ENCODE measurements at regions not wholly inside any gene's neighbourhood (a gene's known extent, or its start where the extent isn't known, plus 50 kb on each side); places are given as distances from the start of the nearest gene placed in this dataset.

DNA sequence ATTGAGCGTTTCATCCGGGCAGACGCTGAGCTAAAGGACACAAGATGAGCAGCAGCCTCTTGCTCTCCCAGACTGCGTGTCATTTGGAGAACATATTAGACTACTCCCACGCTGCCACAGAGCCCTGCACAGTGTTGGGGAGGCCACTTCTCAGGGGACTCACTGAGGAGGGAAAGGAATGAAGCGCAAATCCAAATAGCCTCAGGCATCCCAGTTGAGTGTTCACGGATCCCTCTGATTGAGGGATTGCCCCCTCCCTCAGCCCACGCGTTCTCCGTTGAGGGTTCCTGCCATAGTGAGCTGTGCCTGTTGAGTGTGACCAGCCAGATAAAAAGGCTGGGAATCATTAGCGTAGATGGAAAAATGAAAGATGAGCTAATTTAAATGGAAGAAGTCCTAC, 563.4 kb downstream of the ACTR3B start:
- H3K9me3 ChIP-seq = no peaks in the 10 kb centered on the region
- H3K36me3 ChIP-seq = no peaks in the 10 kb centered on the region
- no peak overlapping the region for H3K4me3 ChIP-seq
- TF ChIP-seq, protein P1, sequence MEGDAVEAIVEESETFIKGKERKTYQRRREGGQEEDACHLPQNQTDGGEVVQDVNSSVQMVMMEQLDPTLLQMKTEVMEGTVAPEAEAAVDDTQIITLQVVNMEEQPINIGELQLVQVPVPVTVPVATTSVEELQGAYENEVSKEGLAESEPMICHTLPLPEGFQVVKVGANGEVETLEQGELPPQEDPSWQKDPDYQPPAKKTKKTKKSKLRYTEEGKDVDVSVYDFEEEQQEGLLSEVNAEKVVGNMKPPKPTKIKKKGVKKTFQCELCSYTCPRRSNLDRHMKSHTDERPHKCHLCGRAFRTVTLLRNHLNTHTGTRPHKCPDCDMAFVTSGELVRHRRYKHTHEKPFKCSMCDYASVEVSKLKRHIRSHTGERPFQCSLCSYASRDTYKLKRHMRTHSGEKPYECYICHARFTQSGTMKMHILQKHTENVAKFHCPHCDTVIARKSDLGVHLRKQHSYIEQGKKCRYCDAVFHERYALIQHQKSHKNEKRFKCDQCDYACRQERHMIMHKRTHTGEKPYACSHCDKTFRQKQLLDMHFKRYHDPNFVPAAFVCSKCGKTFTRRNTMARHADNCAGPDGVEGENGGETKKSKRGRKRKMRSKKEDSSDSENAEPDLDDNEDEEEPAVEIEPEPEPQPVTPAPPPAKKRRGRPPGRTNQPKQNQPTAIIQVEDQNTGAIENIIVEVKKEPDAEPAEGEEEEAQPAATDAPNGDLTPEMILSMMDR (IDR thresholded peaks at IDR 0.05) = no peak
- H3K27me3 ChIP-seq = no peaks in the 10 kb centered on the region
- no peak for DNase-seq (ENCODE audit: low spot score in 2 of 2)
- no peak overlapping the region for H3K27ac ChIP-seq
- no peaks in the 10 kb centered on the region for H3K4me1 ChIP-seq
- intact Hi-C loops (cut with DNase I) = no loop called here

DNA sequence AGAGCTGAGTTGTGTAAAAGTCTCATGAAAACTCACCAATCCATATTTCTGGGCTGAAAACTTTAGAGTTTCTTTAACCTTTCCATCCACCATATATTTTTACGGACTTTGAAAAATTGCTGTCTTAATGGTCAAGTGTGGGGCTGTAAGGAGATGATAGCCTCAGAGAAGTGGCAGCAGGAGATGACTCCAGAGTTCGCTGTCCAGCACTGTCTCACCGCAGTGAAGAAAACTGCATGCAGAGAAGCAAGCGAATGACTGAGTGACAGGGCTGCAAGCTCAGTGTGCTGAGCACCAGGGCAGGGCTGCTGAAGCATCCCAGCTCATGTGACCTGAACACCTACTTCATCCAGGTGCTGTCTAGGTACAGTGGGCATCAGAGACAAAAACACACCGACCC, 564.5 kb downstream of the ACTR3B start:
- Histone ChIP-seq H3K27ac (no peak overlapping the region), H3K9me3 (no peaks in the 10 kb centered on the region), H3K4me1 (no peaks in the 10 kb centered on the region), H3K36me3 (no peaks in the 10 kb centered on the region), H3K4me3 (no peak overlapping the region), H3K27me3 (no peaks in the 10 kb centered on the region)
- TF ChIP-seq, protein P1 (IDR thresholded peaks at IDR 0.05) = no peak
- intact Hi-C loops (cut with DNase I) = no loop called here
- DNase-seq (ENCODE audit: low spot score in 2 of 2) = no peak

DNA sequence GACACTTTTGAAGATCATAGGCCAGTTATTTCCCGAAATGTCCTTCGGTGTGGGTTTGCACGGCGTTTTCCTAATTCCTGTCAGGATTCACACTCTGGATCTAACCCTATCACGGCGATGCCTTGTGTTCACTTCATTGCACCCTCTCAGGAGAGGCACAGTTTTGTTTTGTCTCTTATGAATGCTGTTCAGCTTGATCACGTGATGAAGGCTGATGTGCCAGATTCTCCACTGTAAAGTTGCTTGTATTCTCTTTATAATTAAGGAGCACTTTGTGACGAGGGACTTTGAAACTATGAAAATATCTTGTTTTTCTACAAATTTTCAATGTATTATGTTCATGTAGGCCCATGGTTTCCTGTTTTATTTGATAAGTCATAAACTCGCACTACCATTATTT, 568.1 kb downstream of the ACTR3B start:
- no peaks in the 10 kb centered on the region for H3K9me3 ChIP-seq
- H3K36me3 ChIP-seq = no peaks in the 10 kb centered on the region
- no peak for DNase-seq (ENCODE audit: low spot score in 2 of 2)
- H3K27me3 ChIP-seq = no peaks in the 10 kb centered on the region
- TF ChIP-seq, protein P1 (IDR thresholded peaks at IDR 0.05) = no peak
- intact Hi-C loops (cut with DNase I) = no loop called here
- H3K4me3 ChIP-seq = no peak overlapping the region
- no peaks in the 10 kb centered on the region for H3K4me1 ChIP-seq
- H3K27ac ChIP-seq = no peak overlapping the region

DNA sequence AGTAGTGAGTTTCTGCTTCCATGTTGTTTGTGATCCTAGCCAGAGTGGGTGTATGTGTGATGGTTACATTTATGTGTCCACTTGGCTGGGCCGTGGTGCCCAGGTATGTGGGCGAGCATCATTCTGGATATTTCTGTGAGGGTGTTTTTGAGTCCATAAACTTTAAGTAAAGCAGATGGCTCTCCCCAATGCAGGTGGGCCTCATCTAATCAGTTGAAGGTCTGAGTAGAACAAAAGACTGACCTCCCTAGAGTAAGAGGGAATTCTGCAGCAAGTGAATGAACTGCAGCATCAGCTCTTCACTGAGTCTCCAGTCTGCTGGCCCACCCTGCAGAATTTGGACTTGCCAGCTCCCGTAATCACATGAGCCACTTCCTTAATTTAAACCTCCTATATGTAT, 571.9 kb downstream of the ACTR3B start:
- no peaks in the 10 kb centered on the region for H3K4me1 ChIP-seq
- H3K27me3 ChIP-seq = no peaks in the 10 kb centered on the region
- TF ChIP-seq, protein P1 (IDR thresholded peaks at IDR 0.05) = no peak
- H3K4me3 ChIP-seq = no peak overlapping the region
- intact Hi-C loops (cut with DNase I) = no loop called here
- H3K36me3 ChIP-seq = no peaks in the 10 kb centered on the region
- no peaks in the 10 kb centered on the region for H3K9me3 ChIP-seq
- no peak overlapping the region for H3K27ac ChIP-seq
- no peak for DNase-seq (ENCODE audit: low spot score in 2 of 2)

DNA sequence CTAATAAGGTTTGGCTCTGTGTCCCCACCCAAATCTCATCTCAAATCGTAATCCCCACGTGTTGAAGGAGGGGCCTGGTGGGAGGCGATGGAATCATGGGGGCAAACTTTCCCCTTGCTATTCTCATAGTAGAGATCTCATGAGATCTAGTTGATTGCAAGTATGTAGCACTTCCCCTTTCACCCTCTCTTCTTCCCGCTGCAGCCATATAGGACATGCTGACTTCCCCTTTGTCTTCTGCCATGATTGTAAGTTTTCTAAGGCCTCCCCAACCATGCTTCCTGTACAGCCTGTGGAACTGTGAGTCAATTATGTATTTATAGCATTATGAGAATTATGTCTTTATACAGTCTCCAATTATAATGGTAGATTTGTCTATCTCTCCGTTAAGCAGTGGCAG, 594.5 kb downstream of the ACTR3B start:
- Histone ChIP-seq H3K9me3 (no peaks in the 10 kb centered on the region), H3K36me3 (no peaks in the 10 kb centered on the region), H3K27me3 (no peaks in the 10 kb centered on the region), H3K4me1 (no peaks in the 10 kb centered on the region), H3K27ac (no peak overlapping the region), H3K4me3 (no peak overlapping the region)
- intact Hi-C loops (cut with DNase I) = no loop called here
- TF ChIP-seq, protein P1 (IDR thresholded peaks at IDR 0.05) = no peak
- DNase-seq (ENCODE audit: low spot score in 2 of 2) = no peak

DNA sequence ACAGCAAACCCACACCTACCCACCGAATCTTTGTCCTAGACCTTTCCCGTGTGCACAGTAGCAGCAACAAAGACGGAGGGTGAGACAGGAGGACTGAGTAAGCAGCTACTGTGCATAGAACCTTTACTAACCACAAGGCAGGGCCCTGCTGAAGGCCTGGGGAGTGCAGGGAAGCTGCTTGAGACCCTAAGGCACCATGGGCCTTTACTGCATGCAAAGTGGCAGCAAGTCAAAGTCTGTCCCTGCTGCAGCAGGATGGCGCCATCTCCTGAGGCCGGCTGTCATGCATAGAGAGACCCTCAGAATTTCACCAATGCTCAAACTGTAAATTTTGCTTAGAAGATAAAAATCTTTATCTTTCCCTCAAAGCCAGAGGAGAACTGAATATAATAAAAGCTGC, 610.5 kb downstream of the ACTR3B start:
- Histone ChIP-seq H3K9me3 (peaks cover 0 to 6% of the 10 kb centered on the region in 2 donors), H3K36me3 (no peaks in the 10 kb centered on the region), H3K4me1 (no peaks in the 10 kb centered on the region), H3K4me3 (no peak overlapping the region), H3K27me3 (no peaks in the 10 kb centered on the region), H3K27ac (no peak overlapping the region)
- TF ChIP-seq, protein P1 (IDR thresholded peaks at IDR 0.05) = no peak
- intact Hi-C loops (cut with DNase I) = no loop called here
- no peak for DNase-seq (ENCODE audit: low spot score in 2 of 2)
